B cell (primary cell): ENCODE measurements at regions not wholly inside any gene's neighbourhood (a gene's known extent, or its start where the extent isn't known, plus 50 kb on each side); places are given as distances from the start of the nearest gene placed in this dataset.

ENCODE experiments used
- ATAC-seq: fragments of 200-7000 bp; cut with Tn5 transposase; one replicate; pipeline ENCODE4 v1.10.0; 2021; ENCODE audit warnings: low read depth, mild to moderate bottlenecking, moderate number of reproducible peaks, moderate library complexity
- CTCF ChIA-PET: fragments of 350-600 bp; sonication (Branson Sonifier 250); formaldehyde crosslinking; loops from one replicate; lab custom pipeline; 2021; ENCODE audit warnings: antibody characterized with exemption, inconsistent platforms; lab: Charles Lee
- POLR2A ChIA-PET: fragments of 350-600 bp; sonication (Branson Sonifier 250); formaldehyde crosslinking; loops from one replicate; lab custom pipeline; 2021; ENCODE audit warnings: antibody characterized with exemption; lab: Charles Lee
- DNase-seq: peaks from one replicate; pipeline ENCODE4 v3.0.0; 2013
- H2AFZ ChIP-seq: 2 replicates; pipeline ENCODE4 v1.6.1; 2012; ENCODE audit warnings: mild to moderate bottlenecking, low read depth, low read length; ENCODE audit not compliant: insufficient read depth, poor library complexity, severe bottlenecking
- H3K27ac ChIP-seq, 2 donors: 1 replicate in 1 of 2; 2 replicates in 1 of 2; pipeline ENCODE4 v1.5.1; 2012 to 2013; ENCODE audit warnings: low read length in 2 of 2, mild to moderate bottlenecking in 2 of 2, moderate library complexity in 1 of 2
- H3K27me3 ChIP-seq, 4 experiments: fragments of 200-600 bp in 1 of 4; sonication (generic) in 1 of 4; replicated peaks in 1 of 4; 1 replicate in 2 of 4; 2 replicates in 2 of 4; pipeline versions ENCODE4 v1.6.1 to v1.7.0; 2013 to 2016; ENCODE audit warnings: low read length in 3 of 4, mild to moderate bottlenecking in 2 of 4, mixed read lengths in 1 of 4, moderate library complexity in 1 of 4; ENCODE audit not compliant: insufficient read depth in 4 of 4, control insufficient read depth in 3 of 4; ENCODE audit errors: control extremely low read depth in 1 of 4
- H3K36me3 ChIP-seq, 2 experiments: replicated peaks in 1 of 2; 1 replicate in 1 of 2; 2 replicates in 1 of 2; pipeline versions ENCODE4 v1.6.1 to v1.7.1; 2013; ENCODE audit warnings: low read length in 1 of 2; ENCODE audit not compliant: insufficient read depth in 2 of 2, control insufficient read depth in 1 of 2; ENCODE audit errors: control extremely low read depth in 1 of 2, extremely low read depth in 1 of 2
- H3K4me1 ChIP-seq, 2 donors: fragments of 200-600 bp in 1 of 2; sonication (generic) in 1 of 2; 1 replicate in 1 of 2; 2 replicates in 1 of 2; pipeline versions ENCODE4 v1.5.1 to v1.6.1; 2013 to 2017; ENCODE audit warnings: low read length in 2 of 2; ENCODE audit not compliant: control insufficient read depth in 2 of 2, insufficient read depth in 2 of 2
- H3K4me2 ChIP-seq: replicated peaks from 2 replicates; pipeline ENCODE3; 2012; ENCODE audit warnings: mild to moderate bottlenecking, low read depth, low read length; ENCODE audit not compliant: poor library complexity, severe bottlenecking
- H3K4me3 ChIP-seq, 5 experiments: fragments of 200-600 bp in 1 of 5; sonication (generic) in 1 of 5; 1 replicate in 3 of 5; 2 replicates in 2 of 5; pipeline versions ENCODE4 v1.5.1 to v1.7.0; 2011 to 2016; ENCODE audit warnings: low read length in 4 of 5, mild to moderate bottlenecking in 4 of 5, low read depth in 2 of 5, control low read depth in 1 of 5, moderate library complexity in 1 of 5; ENCODE audit not compliant: insufficient read depth in 1 of 5; ENCODE audit errors: control extremely low read depth in 1 of 5, extremely low read depth in 1 of 5
- H3K79me2 ChIP-seq: fragments of 200-600 bp; sonication (generic); one replicate; pipeline ENCODE4 v1.6.0; 2016; ENCODE audit warnings: low read length; ENCODE audit not compliant: control insufficient read depth, insufficient read depth
- H3K9ac ChIP-seq: fragments of 200-600 bp; sonication (generic); 2 replicates; pipeline ENCODE4 v1.6.1; 2017; ENCODE audit warnings: mild to moderate bottlenecking, low read length, moderate library complexity
- H3K9me3 ChIP-seq, 3 donors: one replicate each; pipeline versions ENCODE4 v1.6.1 to v1.7.1; 2013; ENCODE audit warnings: low read length in 2 of 3; ENCODE audit not compliant: control insufficient read depth in 2 of 3, insufficient read depth in 1 of 3; ENCODE audit errors: control extremely low read depth in 1 of 3
- H4K20me1 ChIP-seq: 2 replicates; pipeline ENCODE4 v1.6.0; 2012; ENCODE audit warnings: mild to moderate bottlenecking, low read length; ENCODE audit not compliant: insufficient read depth, control insufficient read depth, poor library complexity, severe bottlenecking
- H3K27ac Mint-ChIP-seq: one replicate; pipeline ENCODE4 v1.8.0; 2021; ENCODE audit warnings: mixed read lengths
- H3K27me3 Mint-ChIP-seq: one replicate; pipeline ENCODE4 v1.8.0; 2021; ENCODE audit warnings: mixed read lengths
- H3K4me1 Mint-ChIP-seq: one replicate; pipeline ENCODE4 v1.8.0; 2021; ENCODE audit warnings: mixed read lengths
- H3K4me3 Mint-ChIP-seq: one replicate; pipeline ENCODE4 v1.8.0; 2021; ENCODE audit warnings: mixed read lengths
- H3K9me3 Mint-ChIP-seq: one replicate; pipeline ENCODE4 v1.8.0; 2022; ENCODE audit warnings: mixed read lengths; ENCODE audit not compliant: insufficient read depth
- CTCF ChIP-seq: fragments of 200-600 bp; IDR thresholded peaks from one replicate; pipeline ENCODE4 v1.8.0; 2022; ENCODE audit warnings: antibody characterized with exemption, mild to moderate bottlenecking
- EZH2 ChIP-seq: IDR thresholded peaks from 2 replicates; pipeline ENCODE4 v1.6.1; 2012; ENCODE audit warnings: borderline replicate concordance, low read depth, mild to moderate bottlenecking, moderate library complexity, low read length; ENCODE audit not compliant: insufficient read depth, poor library complexity, severe bottlenecking
- WGBS: methylation state at CpG from one replicate; pipeline ENCODE4 v1.1.5; 2013; ENCODE audit warnings: missing lambda C conversion rate; ENCODE audit not compliant: insufficient coverage; 5-methylcytosine and 5-hydroxymethylcytosine counted together
- intact Hi-C: fragments of 100-400 bp; cut with micrococcal nuclease; formaldehyde crosslinking; loops from one replicate; pipeline ENCODE4 v1.10.0; 2022

- no peak for TF ChIP-seq CTCF
- TF ChIP-seq EZH2: no peak
- Mint-ChIP-seq H3K27me3 (no peaks in the 10 kb centered on the region), H3K9me3 (peaks cover 3% of the 10 kb centered on the region), H3K4me3 (no peak overlapping the region), H3K27ac (no peak overlapping the region), H3K4me1 (no peaks in the 10 kb centered on the region)
- ATAC-seq (no peak), DNase-seq (no peak)
- intact Hi-C loops: no loop called here
- H3K4me3 ChIP-seq: no peak overlapping the region
- no peaks in the 10 kb centered on the region for H4K20me1 ChIP-seq
- no peaks in the 10 kb centered on the region for H3K36me3 ChIP-seq
- ChIA-PET CTCF (no interaction called here), POLR2A (no interaction called here)
- H3K79me2 ChIP-seq: no peaks in the 10 kb centered on the region
- H2AFZ ChIP-seq: no peak overlapping the region
- H3K27me3 ChIP-seq: no peaks in the 10 kb centered on the region
- no peak overlapping the region for H3K27ac ChIP-seq
- H3K9me3 ChIP-seq: peaks cover 0 to 5% (median 0%) of the 10 kb centered on the region in 3 donors
- H3K4me1 ChIP-seq: no peaks in the 10 kb centered on the region
- no peak overlapping the region for H3K9ac ChIP-seq
- WGBS: no CpG with 5 or more reads among the region's 2 CpGs
- H3K4me2 ChIP-seq: no peak overlapping the region
Observed at GRCh38 chr3:159664006-159664405, 324.6 kb upstream of the IL12A start.

- no peak for ATAC-seq
- Mint-ChIP-seq H3K4me1 (no peaks in the 10 kb centered on the region), H3K9me3 (peaks cover 3% of the 10 kb centered on the region), H3K4me3 (no peak overlapping the region), H3K27ac (no peak overlapping the region), H3K27me3 (no peaks in the 10 kb centered on the region)
- Histone ChIP-seq H3K27me3 (no peaks in the 10 kb centered on the region), H3K4me3 (no peak overlapping the region), H3K27ac (no peak overlapping the region), H3K4me1 (no peaks in the 10 kb centered on the region), H2AFZ (no peak overlapping the region), H3K9me3 (peaks cover 0 to 5% (median 0%) of the 10 kb centered on the region in 3 donors), H4K20me1 (no peaks in the 10 kb centered on the region), H3K79me2 (no peaks in the 10 kb centered on the region), H3K4me2 (no peak overlapping the region), H3K36me3 (no peaks in the 10 kb centered on the region), H3K9ac (no peak overlapping the region)
- no peak for DNase-seq
- no CpG with 5 or more reads among the region's 1 CpG for WGBS
- intact Hi-C loops: no loop called here
- POLR2A ChIA-PET: no interaction called here
- CTCF ChIA-PET: no interaction called here
- TF ChIP-seq EZH2: no peak
- no peak for TF ChIP-seq CTCF
Observed at GRCh38 chr3:159664653-159665052, 324.0 kb upstream of the IL12A start.
